GM23338 (cell line): ENCODE measurements at regions not wholly inside any gene's neighbourhood (a gene's known extent, or its start where the extent isn't known, plus 50 kb on each side); places are given as distances from the start of the nearest gene placed in this dataset.

ENCODE experiments used
- ATAC-seq: fragments of 200-7000 bp; cut with Tn5 transposase; 3 replicates; pipeline ENCODE4 v1.9.1; 2020
- DNase-seq: peaks from one replicate; pipeline ENCODE4 v3.0.0-alpha.2; 2015; ENCODE audit warnings: low spot score
- H2AFZ ChIP-seq: fragments of 200-600 bp; sonication (generic); 2 replicates; pipeline ENCODE4 v1.8.0; 2016; ENCODE audit warnings: antibody characterized with exemption, mild to moderate bottlenecking, moderate library complexity
- H3F3A ChIP-seq: fragments of 200-600 bp; sonication (generic); replicated peaks from 2 replicates; pipeline ENCODE4 v1.8.0; 2017; ENCODE audit warnings: antibody characterized with exemption, mixed run types, low read depth
- H3K27ac ChIP-seq: fragments of 200-600 bp; sonication (generic); 2 replicates; pipeline ENCODE4 v1.6.1; 2016; ENCODE audit warnings: low read depth
- H3K27me3 ChIP-seq: fragments of 200-600 bp; sonication (generic); 2 replicates; pipeline ENCODE4 v1.8.0; 2016; ENCODE audit warnings: mild to moderate bottlenecking, mixed run types, moderate library complexity; ENCODE audit not compliant: insufficient read depth
- H3K36me3 ChIP-seq: fragments of 200-600 bp; sonication (generic); 2 replicates; pipeline ENCODE4 v1.8.0; 2016; ENCODE audit warnings: mild to moderate bottlenecking; ENCODE audit not compliant: insufficient read depth
- H3K4me1 ChIP-seq: fragments of 200-600 bp; sonication (generic); 2 replicates; pipeline ENCODE4 v1.8.0; 2016; ENCODE audit warnings: mild to moderate bottlenecking, moderate library complexity; ENCODE audit not compliant: insufficient read depth
- H3K4me2 ChIP-seq: fragments of 200-600 bp; sonication (generic); 2 replicates; pipeline ENCODE4 v1.7.1; 2017; ENCODE audit warnings: mixed run types
- H3K4me3 ChIP-seq: fragments of 200-600 bp; sonication (generic); 2 replicates; pipeline ENCODE4 v1.6.1; 2016; ENCODE audit warnings: mixed run types
- H3K79me2 ChIP-seq: fragments of 200-600 bp; sonication (generic); replicated peaks from 2 replicates; pipeline ENCODE4 v1.8.0; 2017; ENCODE audit warnings: mild to moderate bottlenecking; ENCODE audit not compliant: insufficient read depth
- H3K9me2 ChIP-seq: fragments of 200-600 bp; sonication (generic); 2 replicates; pipeline ENCODE4 v1.8.0; 2017; ENCODE audit not compliant: insufficient read depth
- H4K20me1 ChIP-seq: fragments of 200-600 bp; sonication (generic); replicated peaks from 2 replicates; pipeline ENCODE4 v1.8.0; 2017; ENCODE audit warnings: mild to moderate bottlenecking; ENCODE audit not compliant: insufficient read depth
- H3K27ac Mint-ChIP-seq: 2 replicates; pipeline ENCODE4 v1.8.0; 2020; ENCODE audit warnings: inconsistent platforms, mild to moderate bottlenecking, moderate library complexity, mixed read lengths
- H3K27me3 Mint-ChIP-seq: 3 replicates; pipeline ENCODE4 v1.8.0; 2022; ENCODE audit warnings: low read depth, mild to moderate bottlenecking, moderate library complexity, mixed read lengths, inconsistent platforms; ENCODE audit not compliant: insufficient read depth, poor library complexity
- H3K36me3 Mint-ChIP-seq: 3 replicates; pipeline ENCODE4 v1.8.0; 2021; ENCODE audit warnings: low read depth, mild to moderate bottlenecking, inconsistent platforms, moderate library complexity, mixed read lengths
- H3K4me1 Mint-ChIP-seq: 3 replicates; pipeline ENCODE4 v1.8.0; 2020; ENCODE audit warnings: mild to moderate bottlenecking, inconsistent platforms, mixed read lengths
- H3K4me3 Mint-ChIP-seq: 3 replicates; pipeline ENCODE4 v1.8.0; 2021; ENCODE audit warnings: moderate library complexity, mild to moderate bottlenecking, inconsistent platforms, mixed read lengths
- H3K9me3 Mint-ChIP-seq: 3 replicates; pipeline ENCODE4 v1.8.0; 2020; ENCODE audit warnings: moderate library complexity, mild to moderate bottlenecking, inconsistent platforms, mixed read lengths
- CREB1 ChIP-seq: fragments of 250-450 bp; sonication (Bioruptor Pico); IDR thresholded peaks from 2 replicates; pipeline ENCODE4 v1.5.0; 2020; ENCODE audit warnings: low read depth, mild to moderate bottlenecking, moderate library complexity
- CTCF ChIP-seq, 2 experiments: fragments of 200-600 bp in 1 of 2; sonication (generic) in 1 of 2; conservative IDR thresholded peaks; 2 replicates each; pipeline versions ENCODE4 v1.5.1 to v1.6.1; 2016 to 2017; ENCODE audit warnings: antibody characterized with exemption in 2 of 2, low read depth in 2 of 2, mild to moderate bottlenecking in 2 of 2, moderate library complexity in 1 of 2
- ETS1 ChIP-seq: IDR thresholded peaks from 2 replicates; pipeline ENCODE4 v1.6.1; 2016; ENCODE audit warnings: antibody characterized with exemption
- EZH2 ChIP-seq: fragments of 200-600 bp; sonication (generic); IDR thresholded peaks from one replicate; pipeline ENCODE4 v1.8.0; 2017; ENCODE audit warnings: antibody characterized with exemption, mild to moderate bottlenecking, low read depth; ENCODE audit not compliant: unreplicated experiment
- EZH2phosphoT487 ChIP-seq: fragments of 200-600 bp; sonication (generic); IDR thresholded peaks from one replicate; pipeline ENCODE4 v1.8.1; 2018; ENCODE audit warnings: antibody characterized with exemption; ENCODE audit not compliant: unreplicated experiment
- JUNB ChIP-seq: IDR thresholded peaks from one replicate; pipeline ENCODE4 v1.6.1; 2016; ENCODE audit warnings: antibody characterized with exemption; ENCODE audit not compliant: unreplicated experiment
- NANOG ChIP-seq: IDR thresholded peaks from 2 replicates; pipeline ENCODE4 v1.6.1; 2016; ENCODE audit warnings: antibody characterized with exemption, borderline replicate concordance
- POLR2AphosphoS5 ChIP-seq: IDR thresholded peaks from 2 replicates; pipeline ENCODE4 v1.6.1; 2016; ENCODE audit warnings: antibody characterized with exemption, low read depth
- REST ChIP-seq: IDR thresholded peaks from one replicate; pipeline ENCODE4 v1.6.1; 2018; ENCODE audit warnings: antibody characterized with exemption; ENCODE audit not compliant: unreplicated experiment
- STAT1 ChIP-seq: IDR thresholded peaks from one replicate; pipeline ENCODE4 v1.6.1; 2016; ENCODE audit warnings: antibody characterized with exemption; ENCODE audit not compliant: unreplicated experiment
- ZNF114 ChIP-seq: fragments of 250-450 bp; sonication (Bioruptor Pico); IDR thresholded peaks from 2 replicates; pipeline ENCODE4 v1.5.0; 2020; ENCODE audit warnings: mild to moderate bottlenecking, moderate library complexity
- ZNF331 ChIP-seq: fragments of 250-450 bp; sonication (Bioruptor Pico); IDR thresholded peaks from 2 replicates; pipeline ENCODE4 v1.5.0; 2020; ENCODE audit warnings: low read depth, mild to moderate bottlenecking, moderate library complexity
- ZNF462 ChIP-seq: fragments of 250-450 bp; sonication (Bioruptor Pico); IDR thresholded peaks from 2 replicates; pipeline ENCODE4 v1.5.0; 2020; ENCODE audit warnings: mild to moderate bottlenecking, moderate library complexity

- no peaks in the 10 kb centered on the region for H3K27me3 ChIP-seq
- Mint-ChIP-seq H3K9me3 (no peaks in the 10 kb centered on the region), H3K4me1 (no peaks in the 10 kb centered on the region), H3K36me3 (no peaks in the 10 kb centered on the region), H3K27ac (no peak overlapping the region), H3K27me3 (peaks cover 3% of the 10 kb centered on the region), H3K4me3 (no peak overlapping the region)
- no peaks in the 10 kb centered on the region for H3K4me1 ChIP-seq
- DNase-seq (no peak), ATAC-seq (no peak)
- H3F3A ChIP-seq, result no peaks in the 10 kb centered on the region
- peaks cover 9% of the 10 kb centered on the region; the same call in 1 of the 2 replicates for H3K9me2 ChIP-seq
- H3K36me3 ChIP-seq, result no peaks in the 10 kb centered on the region
- no peak overlapping the region for H3K4me3 ChIP-seq
- no peaks in the 10 kb centered on the region for H3K79me2 ChIP-seq
- no peak overlapping the region for H3K4me2 ChIP-seq
- H2AFZ ChIP-seq, result no peak overlapping the region
- no peaks in the 10 kb centered on the region for H4K20me1 ChIP-seq
- H3K27ac ChIP-seq, result no peak overlapping the region
- TF ChIP-seq CTCF (conservative IDR thresholded peaks at IDR 0.05; ENCODE audit: low read depth in 2 of 2) (no peak), JUNB (no peak), ETS1 (no peak), ZNF331 (CRISPR knock-in tag) (no peak), POLR2AphosphoS5 (no peak), CREB1 (no peak), NANOG (no peak), ZNF114 (CRISPR knock-in tag) (no peak), ZNF462 (CRISPR knock-in tag) (no peak), REST (no peak), EZH2 (no peak), STAT1 (no peak), EZH2phosphoT487 (no peak)
These were observed 250.7 kb downstream of the RNF144A start for GRCh38 chr2:7167801-7168411.
